ENCODE measurements at regions not wholly inside any gene's neighbourhood (a gene's known extent, or its start where the extent isn't known, plus 50 kb on each side); places are given as distances from the start of the nearest gene placed in this dataset.
A peak's percentile ranks its signal among the peaks of the same experiment; 100 is the strongest.
"Not testable (repeated sequence)": the region's sequence is repeated elsewhere in the genome, so short reads cannot be mapped to it uniquely, and the experiment has no call there.

DNA sequence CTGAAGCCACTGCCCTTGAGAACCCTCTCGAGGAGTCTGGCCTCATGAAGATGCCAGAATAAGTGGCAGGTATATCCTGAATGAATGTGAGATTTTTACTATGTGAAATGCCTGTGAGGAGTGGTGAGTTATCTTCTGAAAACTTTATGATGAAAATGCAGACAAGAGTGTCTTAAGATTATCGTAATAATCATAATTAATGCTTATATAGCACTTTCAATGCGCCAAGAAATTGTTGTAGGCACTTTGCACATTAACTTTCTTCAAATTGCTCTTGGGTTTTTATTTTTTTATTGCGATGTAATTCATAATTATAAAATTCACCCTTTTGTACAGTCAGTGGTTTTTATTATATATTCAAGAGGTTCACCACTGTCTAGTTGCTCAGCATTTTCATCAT is 879.1 kb upstream of the DEFB115 start:
- H3K36me3 ChIP-seq (ENCODE audit: control insufficient read depth in 2 of 3, insufficient read depth in 3 of 3, low read length in 3 of 3); H3K27me3 ChIP-seq (ENCODE audit: control insufficient read depth in 2 of 2, insufficient read depth in 2 of 2, low read length in 2 of 2); H3K4me3 ChIP-seq (ENCODE audit: low read length); H3K27me3 Mint-ChIP-seq; H3K4me1 ChIP-seq (ENCODE audit: control insufficient read depth in 2 of 2, insufficient read depth in 2 of 2, low read length in 2 of 2); DNase-seq; CTCF ChIA-PET; H3K9me3 ChIP-seq (ENCODE audit: control insufficient read depth in 2 of 3, low read length in 3 of 3); POLR2A ChIA-PET; ATAC-seq; H3K27ac ChIP-seq (ENCODE audit: low read depth, low read length): not testable (repeated sequence)
- H3K4me3 Mint-ChIP-seq = peak overlapping the region in 8 of 10 donors; percentile 80 to 97 (median 92)
- peak overlapping the region in 6 of 9 donors; percentile 31 to 97 (median 90) for H3K27ac Mint-ChIP-seq
- H3K4me1 Mint-ChIP-seq = peaks cover 0 to 50% (median 28%) of the 10 kb centered on the region in 7 donors
- H3K36me3 Mint-ChIP-seq = peaks cover 0 to 22% (median 4%) of the 10 kb centered on the region in 5 donors
- peaks cover 0 to 43% (median 6%) of the 10 kb centered on the region in 11 donors for H3K9me3 Mint-ChIP-seq
- intact Hi-C loops (cut with micrococcal nuclease) = loop anchor here in 1 of 2 donors (5.0 kb wide), 1 partner anchor 1776 kb away; no protein-coding TSS in a partner anchor

- H3K36me3 ChIP-seq (ENCODE audit: control insufficient read depth in 2 of 3, insufficient read depth in 3 of 3, low read length in 3 of 3); POLR2A ChIA-PET; H3K27ac ChIP-seq (ENCODE audit: low read depth, low read length); H3K27me3 Mint-ChIP-seq; ATAC-seq; H3K4me1 ChIP-seq (ENCODE audit: control insufficient read depth in 2 of 2, insufficient read depth in 2 of 2, low read length in 2 of 2); H3K27me3 ChIP-seq (ENCODE audit: control insufficient read depth in 2 of 2, insufficient read depth in 2 of 2, low read length in 2 of 2); H3K9me3 ChIP-seq (ENCODE audit: control insufficient read depth in 2 of 3, low read length in 3 of 3); DNase-seq; CTCF ChIA-PET; H3K4me3 ChIP-seq (ENCODE audit: low read length): not testable (repeated sequence)
- Mint-ChIP-seq H3K27ac (peak overlapping the region in 3 of 9 donors; percentile 27 to 72 (median 69)), H3K36me3 (peaks cover 0 to 24% (median 4%) of the 10 kb centered on the region in 5 donors), H3K4me3 (peak overlapping the region in 8 of 10 donors; percentile 21 to 97 (median 89)), H3K9me3 (peaks cover 0 to 39% (median 5%) of the 10 kb centered on the region in 11 donors), H3K4me1 (peaks cover 0 to 53% (median 29%) of the 10 kb centered on the region in 7 donors)
- intact Hi-C loops (cut with micrococcal nuclease) = loop anchor here in 1 of 2 donors (5.0 kb wide), 1 partner anchor 1776 kb away; no protein-coding TSS in a partner anchor
These were observed 878.7 kb upstream of the DEFB115 start for GRCh38 chr20:30378721-30379120.

DNA sequence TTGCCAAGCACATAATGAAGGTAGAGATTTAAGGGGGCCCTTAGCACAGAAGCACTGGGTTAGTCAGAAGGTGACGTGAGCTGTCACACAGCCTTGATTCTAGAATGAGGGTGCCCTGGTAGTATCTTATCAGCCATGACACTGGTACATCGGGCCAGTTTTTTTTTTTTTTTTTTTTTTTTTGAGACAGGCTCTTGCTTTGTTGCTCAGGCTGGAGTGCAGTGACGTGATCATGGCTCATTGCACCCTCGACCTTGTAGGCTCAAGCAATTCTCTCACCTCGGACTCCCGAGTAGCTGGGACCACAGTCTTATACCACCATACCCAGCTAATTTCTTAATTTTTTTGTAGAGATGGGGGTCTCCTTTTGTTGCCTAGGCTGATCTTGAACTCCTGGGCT is 872.6 kb upstream of the DEFB115 start:
- DNase-seq; H3K4me1 ChIP-seq (ENCODE audit: control insufficient read depth in 2 of 2, insufficient read depth in 2 of 2, low read length in 2 of 2); H3K27ac ChIP-seq (ENCODE audit: low read depth, low read length); H3K9me3 ChIP-seq (ENCODE audit: control insufficient read depth in 2 of 3, low read length in 3 of 3); ATAC-seq; H3K4me3 Mint-ChIP-seq; CTCF ChIA-PET; POLR2A ChIA-PET; H3K4me3 ChIP-seq (ENCODE audit: low read length); H3K27me3 ChIP-seq (ENCODE audit: control insufficient read depth in 2 of 2, insufficient read depth in 2 of 2, low read length in 2 of 2); H3K27me3 Mint-ChIP-seq; H3K36me3 ChIP-seq (ENCODE audit: control insufficient read depth in 2 of 3, insufficient read depth in 3 of 3, low read length in 3 of 3); intact Hi-C loops (cut with micrococcal nuclease): not testable (repeated sequence)
- peaks cover 0 to 19% (median 3%) of the 10 kb centered on the region in 11 donors for H3K9me3 Mint-ChIP-seq
- H3K27ac Mint-ChIP-seq = peak overlapping the region in 3 of 9 donors; percentile 19 to 36 (median 28)
- peaks cover 0 to 54% (median 20%) of the 10 kb centered on the region in 7 donors for H3K4me1 Mint-ChIP-seq
- H3K36me3 Mint-ChIP-seq = peaks cover 0 to 32% (median 12%) of the 10 kb centered on the region in 5 donors

DNA sequence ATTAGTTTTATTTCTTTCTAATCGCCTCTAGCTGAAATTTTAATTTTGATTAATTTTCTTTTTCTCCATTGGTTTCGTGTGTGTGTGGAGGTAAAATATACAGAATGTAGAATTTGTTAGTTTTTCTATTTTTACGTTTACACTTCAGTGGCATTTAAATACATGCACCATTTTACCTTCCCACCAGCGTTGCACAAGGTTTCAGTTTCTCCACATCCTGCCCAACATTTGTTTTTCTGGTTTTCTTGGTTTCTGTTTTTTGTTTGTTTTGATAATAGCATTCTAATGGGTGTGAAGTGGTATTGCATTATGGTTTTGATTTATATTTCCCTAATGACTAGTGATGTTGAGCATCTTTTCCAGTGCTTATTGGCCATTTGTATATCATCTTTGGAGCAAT is 871.4 kb upstream of the DEFB115 start:
- Mint-ChIP-seq H3K4me1 (peaks cover 0 to 50% (median 17%) of the 10 kb centered on the region in 7 donors), H3K36me3 (peaks cover 0 to 30% (median 12%) of the 10 kb centered on the region in 5 donors), H3K9me3 (peaks cover 0 to 15% (median 2%) of the 10 kb centered on the region in 11 donors), H3K4me3 (peak overlapping the region in 1 of 10 donors; percentile 27)
- POLR2A ChIA-PET; H3K27ac Mint-ChIP-seq; ATAC-seq; H3K4me3 ChIP-seq (ENCODE audit: low read length); H3K36me3 ChIP-seq (ENCODE audit: control insufficient read depth in 2 of 3, insufficient read depth in 3 of 3, low read length in 3 of 3); H3K9me3 ChIP-seq (ENCODE audit: control insufficient read depth in 2 of 3, low read length in 3 of 3); H3K27me3 Mint-ChIP-seq; CTCF ChIA-PET; H3K27me3 ChIP-seq (ENCODE audit: control insufficient read depth in 2 of 2, insufficient read depth in 2 of 2, low read length in 2 of 2); H3K4me1 ChIP-seq (ENCODE audit: control insufficient read depth in 2 of 2, insufficient read depth in 2 of 2, low read length in 2 of 2); DNase-seq; H3K27ac ChIP-seq (ENCODE audit: low read depth, low read length): not testable (repeated sequence)
- intact Hi-C loops (cut with micrococcal nuclease) = loop anchor here in 1 of 2 donors (1.0 kb wide), 1 partner anchor 9 kb away; no protein-coding TSS in a partner anchor

- H3K27ac Mint-ChIP-seq; intact Hi-C loops (cut with micrococcal nuclease); H3K4me3 ChIP-seq (ENCODE audit: low read length); POLR2A ChIA-PET; H3K4me1 ChIP-seq (ENCODE audit: control insufficient read depth in 2 of 2, insufficient read depth in 2 of 2, low read length in 2 of 2); H3K36me3 ChIP-seq (ENCODE audit: control insufficient read depth in 2 of 3, insufficient read depth in 3 of 3, low read length in 3 of 3); DNase-seq; H3K9me3 ChIP-seq (ENCODE audit: control insufficient read depth in 2 of 3, low read length in 3 of 3); H3K27me3 Mint-ChIP-seq; CTCF ChIA-PET; H3K27ac ChIP-seq (ENCODE audit: low read depth, low read length); H3K4me3 Mint-ChIP-seq; H3K9me3 Mint-ChIP-seq; ATAC-seq; H3K27me3 ChIP-seq (ENCODE audit: control insufficient read depth in 2 of 2, insufficient read depth in 2 of 2, low read length in 2 of 2): not testable (repeated sequence)
- H3K4me1 Mint-ChIP-seq = peaks cover 0 to 33% (median 10%) of the 10 kb centered on the region in 7 donors
- peaks cover 0 to 28% (median 12%) of the 10 kb centered on the region in 5 donors for H3K36me3 Mint-ChIP-seq
These were observed 869.6 kb upstream of the DEFB115 start for GRCh38 chr20:30387823-30388222.

DNA sequence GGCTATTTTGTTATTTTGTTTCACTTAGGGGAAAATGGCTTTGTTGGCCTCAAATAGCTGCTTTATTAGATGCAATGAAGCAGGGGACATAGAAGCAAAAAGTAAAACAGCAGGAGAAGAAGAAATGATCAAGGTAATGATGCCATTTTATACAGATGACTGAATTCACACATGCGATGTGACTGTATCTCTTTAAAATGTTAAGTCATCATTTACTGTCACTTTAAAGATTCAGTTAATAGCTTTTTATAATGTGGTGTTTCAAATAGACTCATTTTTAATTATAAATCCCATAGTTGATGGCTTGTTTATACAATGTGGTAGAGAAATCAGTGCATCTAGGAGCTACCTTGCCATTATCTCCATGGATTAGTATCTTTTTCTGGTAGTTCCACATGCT is 863.9 kb upstream of the DEFB115 start:
- intact Hi-C loops (cut with micrococcal nuclease); ATAC-seq; H3K27ac Mint-ChIP-seq; H3K27ac ChIP-seq (ENCODE audit: low read depth, low read length); H3K27me3 Mint-ChIP-seq; CTCF ChIA-PET; H3K9me3 Mint-ChIP-seq; H3K27me3 ChIP-seq (ENCODE audit: control insufficient read depth in 2 of 2, insufficient read depth in 2 of 2, low read length in 2 of 2); H3K4me1 ChIP-seq (ENCODE audit: control insufficient read depth in 2 of 2, insufficient read depth in 2 of 2, low read length in 2 of 2); H3K4me3 ChIP-seq (ENCODE audit: low read length); H3K9me3 ChIP-seq (ENCODE audit: control insufficient read depth in 2 of 3, low read length in 3 of 3); H3K4me1 Mint-ChIP-seq; DNase-seq; POLR2A ChIA-PET; H3K36me3 ChIP-seq (ENCODE audit: control insufficient read depth in 2 of 3, insufficient read depth in 3 of 3, low read length in 3 of 3); H3K4me3 Mint-ChIP-seq: not testable (repeated sequence)
- H3K36me3 Mint-ChIP-seq = peaks cover 0 to 21% (median 0%) of the 10 kb centered on the region in 5 donors

- ATAC-seq; H3K4me1 Mint-ChIP-seq; H3K9me3 ChIP-seq (ENCODE audit: control insufficient read depth in 2 of 3, low read length in 3 of 3); H3K27ac Mint-ChIP-seq; H3K27me3 ChIP-seq (ENCODE audit: control insufficient read depth in 2 of 2, insufficient read depth in 2 of 2, low read length in 2 of 2); intact Hi-C loops (cut with micrococcal nuclease); DNase-seq; H3K27ac ChIP-seq (ENCODE audit: low read depth, low read length); H3K4me1 ChIP-seq (ENCODE audit: control insufficient read depth in 2 of 2, insufficient read depth in 2 of 2, low read length in 2 of 2); POLR2A ChIA-PET; H3K4me3 ChIP-seq (ENCODE audit: low read length); H3K4me3 Mint-ChIP-seq; H3K27me3 Mint-ChIP-seq: not testable (repeated sequence)
- CTCF ChIA-PET = interaction anchor here (0.6 kb wide), 1 partner anchor 1105 kb away, joined by 3 read pairs; no protein-coding TSS in a partner anchor
- peaks cover 0 to 20% (median 0%) of the 10 kb centered on the region in 3 experiments for H3K36me3 ChIP-seq (ENCODE audit: control insufficient read depth in 2 of 3, insufficient read depth in 3 of 3, low read length in 3 of 3)
- Mint-ChIP-seq H3K36me3 (peaks cover 0 to 43% (median 7%) of the 10 kb centered on the region in 5 donors), H3K9me3 (peaks cover 0 to 13% (median 9%) of the 10 kb centered on the region in 11 donors)
These were observed 860.4 kb upstream of the DEFB115 start for GRCh38 chr20:30397111-30397510.
